ENCODE measurements at regions not wholly inside any gene's neighbourhood (a gene's known extent, or its start where the extent isn't known, plus 50 kb on each side); places are given as distances from the start of the nearest gene placed in this dataset.

- TF ChIP-seq CTCF (conservative IDR thresholded peaks at IDR 0.05; ENCODE audit: low read depth, low read length), result no peak
- no peak overlapping the region for H3K4me3 ChIP-seq (ENCODE audit: low read depth, low read length)
Observed at GRCh38 chr15:62715946-62716345, 326.6 kb upstream of the TPM1 start.

GRCh38 chr15:62717496-62717895 lies 325.1 kb upstream of the TPM1 start:
- no peak overlapping the region for H3K4me3 ChIP-seq (ENCODE audit: low read depth, low read length)
- TF ChIP-seq CTCF (conservative IDR thresholded peaks at IDR 0.05; ENCODE audit: low read depth, low read length), result no peak
- DNase-seq (ENCODE audit: low read depth), result no peak

More at GRCh38 chr15:62715946-62716345, 326.6 kb upstream of the TPM1 start:
- DNase-seq (ENCODE audit: low read depth), result no peak

- TF ChIP-seq CTCF (conservative IDR thresholded peaks at IDR 0.05; ENCODE audit: low read depth, low read length), result no peak
- DNase-seq (ENCODE audit: low read depth), result no peak
- no peak overlapping the region for H3K4me3 ChIP-seq (ENCODE audit: low read depth, low read length)
Observed at GRCh38 chr15:62719316-62719715, 323.2 kb upstream of the TPM1 start.

GRCh38 chr15:62722237-62722636 lies 320.3 kb upstream of the TPM1 start:
- no peak for TF ChIP-seq CTCF (conservative IDR thresholded peaks at IDR 0.05; ENCODE audit: low read depth, low read length)
- no peak overlapping the region for H3K4me3 ChIP-seq (ENCODE audit: low read depth, low read length)
- no peak for DNase-seq (ENCODE audit: low read depth)

- TF ChIP-seq CTCF (conservative IDR thresholded peaks at IDR 0.05; ENCODE audit: low read depth, low read length), result no peak
- no peak overlapping the region for H3K4me3 ChIP-seq (ENCODE audit: low read depth, low read length)
- DNase-seq (ENCODE audit: low read depth), result no peak
Observed at GRCh38 chr15:62726461-62726860, 316.1 kb upstream of the TPM1 start.

GRCh38 chr15:62727501-62727900 lies 315.0 kb upstream of the TPM1 start:
- no peak for TF ChIP-seq CTCF (conservative IDR thresholded peaks at IDR 0.05; ENCODE audit: low read depth, low read length)
- DNase-seq (ENCODE audit: low read depth), result no peak
- no peak overlapping the region for H3K4me3 ChIP-seq (ENCODE audit: low read depth, low read length)

GRCh38 chr15:62730825-62731224 lies 311.7 kb upstream of the TPM1 start:
- DNase-seq (ENCODE audit: low read depth), result no peak
- no peak for TF ChIP-seq CTCF (conservative IDR thresholded peaks at IDR 0.05; ENCODE audit: low read depth, low read length)
- H3K4me3 ChIP-seq (ENCODE audit: low read depth, low read length), result no peak overlapping the region

Measured in epithelial cell of proximal tubule (primary cell).